Loucy (cell line): ENCODE measurements at regions not wholly inside any gene's neighbourhood (a gene's known extent, or its start where the extent isn't known, plus 50 kb on each side); places are given as distances from the start of the nearest gene placed in this dataset.

ENCODE experiments used
- EZH2phosphoT487 ChIP-seq: fragments of 200-600 bp; IDR thresholded peaks from 2 replicates; pipeline ENCODE4 v1.6.1; 2018; ENCODE audit warnings: antibody characterized with exemption, mild to moderate bottlenecking, moderate library complexity, borderline replicate concordance
- TF ChIP-seq, protein P1 (sequence below): fragments of 200-600 bp; sonication (generic); conservative IDR thresholded peaks from 2 replicates; pipeline ENCODE4 v1.5.1; 2014; ENCODE audit warnings: mild to moderate bottlenecking, antibody characterized with exemption, low read length

DNA sequence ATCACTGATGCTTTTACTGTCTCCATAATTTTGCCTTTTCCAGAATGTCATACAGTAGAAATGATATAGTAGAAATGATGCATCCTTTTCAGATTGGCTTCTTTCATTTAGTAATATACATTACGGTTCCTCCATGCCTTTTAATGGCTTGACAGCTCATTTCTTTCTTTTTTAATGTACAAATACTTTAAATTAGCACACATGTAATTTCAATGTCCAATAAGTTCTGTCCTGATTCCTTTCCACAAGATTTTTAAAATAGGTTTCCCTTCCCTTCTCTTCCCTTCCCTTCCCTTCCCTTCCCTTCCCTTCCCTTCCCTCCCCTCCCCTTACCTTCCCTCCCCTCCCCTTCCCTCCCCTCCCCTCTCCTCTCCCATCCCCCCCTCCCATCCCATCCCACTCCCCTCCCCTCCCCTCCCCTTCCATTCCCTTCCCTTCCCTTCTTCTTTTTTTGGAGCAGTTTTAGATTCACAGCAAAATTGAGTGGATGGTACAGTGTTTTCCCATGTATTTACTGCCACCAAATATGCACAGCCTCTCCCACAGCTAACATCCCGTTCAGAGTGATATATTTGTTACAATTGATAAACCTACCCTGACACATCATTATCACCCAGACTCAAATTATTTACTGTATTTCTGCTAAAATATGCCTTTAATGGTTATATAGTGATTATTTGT lies 398.8 kb downstream of the RNF144B start:
- TF ChIP-seq, protein P1, sequence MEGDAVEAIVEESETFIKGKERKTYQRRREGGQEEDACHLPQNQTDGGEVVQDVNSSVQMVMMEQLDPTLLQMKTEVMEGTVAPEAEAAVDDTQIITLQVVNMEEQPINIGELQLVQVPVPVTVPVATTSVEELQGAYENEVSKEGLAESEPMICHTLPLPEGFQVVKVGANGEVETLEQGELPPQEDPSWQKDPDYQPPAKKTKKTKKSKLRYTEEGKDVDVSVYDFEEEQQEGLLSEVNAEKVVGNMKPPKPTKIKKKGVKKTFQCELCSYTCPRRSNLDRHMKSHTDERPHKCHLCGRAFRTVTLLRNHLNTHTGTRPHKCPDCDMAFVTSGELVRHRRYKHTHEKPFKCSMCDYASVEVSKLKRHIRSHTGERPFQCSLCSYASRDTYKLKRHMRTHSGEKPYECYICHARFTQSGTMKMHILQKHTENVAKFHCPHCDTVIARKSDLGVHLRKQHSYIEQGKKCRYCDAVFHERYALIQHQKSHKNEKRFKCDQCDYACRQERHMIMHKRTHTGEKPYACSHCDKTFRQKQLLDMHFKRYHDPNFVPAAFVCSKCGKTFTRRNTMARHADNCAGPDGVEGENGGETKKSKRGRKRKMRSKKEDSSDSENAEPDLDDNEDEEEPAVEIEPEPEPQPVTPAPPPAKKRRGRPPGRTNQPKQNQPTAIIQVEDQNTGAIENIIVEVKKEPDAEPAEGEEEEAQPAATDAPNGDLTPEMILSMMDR, result no peak
- TF ChIP-seq EZH2phosphoT487, result no peak
